CD14-positive monocyte (primary cell): ENCODE measurements at regions not wholly inside any gene's neighbourhood (a gene's known extent, or its start where the extent isn't known, plus 50 kb on each side); places are given as distances from the start of the nearest gene placed in this dataset.

Experiments used
- DNase-seq, 3 donors: peaks; one replicate each; pipeline ENCODE4 v3.0.0-alpha.2; 2011 to 2022
- H2AFZ ChIP-seq: 2 replicates; pipeline ENCODE4 v1.6.0; 2012; ENCODE audit warnings: mild to moderate bottlenecking, low read depth, low read length, inconsistent platforms; ENCODE audit not compliant: insufficient read depth, poor library complexity, severe bottlenecking
- H3K27ac ChIP-seq, 2 donors: 1 replicate in 1 of 2; 2 replicates in 1 of 2; pipeline ENCODE4 v1.5.1; 2012 to 2013; ENCODE audit warnings: low read length in 2 of 2, control low read depth in 1 of 2, inconsistent platforms in 1 of 2, low read depth in 1 of 2, mild to moderate bottlenecking in 1 of 2
- H3K27me3 ChIP-seq, 2 donors: one replicate each; pipeline versions ENCODE4 v1.6.0 to v1.6.1; 2011 to 2013; ENCODE audit warnings: low read length in 2 of 2; ENCODE audit not compliant: control insufficient read depth in 2 of 2, insufficient read depth in 2 of 2
- H3K36me3 ChIP-seq, 2 donors: replicated peaks in 1 of 2; 1 replicate in 1 of 2; 2 replicates in 1 of 2; pipeline versions ENCODE4 v1.5.1 to v1.6.1; 2012 to 2013; ENCODE audit warnings: low read length in 2 of 2, control low read depth in 1 of 2, inconsistent platforms in 1 of 2, mild to moderate bottlenecking in 1 of 2; ENCODE audit not compliant: insufficient read depth in 2 of 2, control insufficient read depth in 1 of 2
- H3K4me1 ChIP-seq, 2 donors: 1 replicate in 1 of 2; 2 replicates in 1 of 2; pipeline versions ENCODE4 v1.5.1 to v1.6.1; 2012 to 2013; ENCODE audit warnings: low read length in 2 of 2, control low read depth in 1 of 2, inconsistent platforms in 1 of 2, mild to moderate bottlenecking in 1 of 2, moderate library complexity in 1 of 2; ENCODE audit not compliant: insufficient read depth in 2 of 2, control insufficient read depth in 1 of 2
- H3K4me2 ChIP-seq: replicated peaks from 2 replicates; pipeline ENCODE3; 2012; ENCODE audit warnings: low read length, moderate library complexity, mild to moderate bottlenecking; ENCODE audit not compliant: poor library complexity, severe bottlenecking; ENCODE audit errors: extremely low read depth
- H3K4me3 ChIP-seq, 3 experiments: fragments of 200-600 bp in 1 of 3; sonication (generic) in 1 of 3; replicated peaks in 1 of 3; 1 replicate in 2 of 3; 2 replicates in 1 of 3; pipeline ENCODE4 v1.5.1; 2011 to 2013; ENCODE audit warnings: low read length in 3 of 3, mild to moderate bottlenecking in 3 of 3, control low read depth in 2 of 3, low read depth in 2 of 3, inconsistent platforms in 1 of 3, moderate library complexity in 1 of 3
- H3K79me2 ChIP-seq: 2 replicates; pipeline ENCODE4 v1.6.0; 2012; ENCODE audit warnings: mild to moderate bottlenecking, control low read depth, inconsistent platforms, low read length, moderate library complexity; ENCODE audit not compliant: insufficient read depth
- H3K9ac ChIP-seq: 2 replicates; pipeline ENCODE4 v1.6.0; 2017; ENCODE audit warnings: low read length, mild to moderate bottlenecking; ENCODE audit not compliant: insufficient read depth, poor library complexity, severe bottlenecking
- H3K9me3 ChIP-seq, 2 donors: replicated peaks in 1 of 2; 1 replicate in 1 of 2; 2 replicates in 1 of 2; pipeline versions ENCODE4 v1.5.1 to v1.6.1; 2012 to 2013; ENCODE audit warnings: low read length in 2 of 2, control low read depth in 1 of 2; ENCODE audit not compliant: control insufficient read depth in 1 of 2, insufficient read depth in 1 of 2
- H4K20me1 ChIP-seq: 2 replicates; pipeline ENCODE4 v1.6.0; 2012; ENCODE audit warnings: mild to moderate bottlenecking, low read length, control low read depth, moderate library complexity; ENCODE audit not compliant: insufficient read depth
- H3K27ac Mint-ChIP-seq, 7 donors: one replicate each; pipeline ENCODE4 v1.8.0; 2020; ENCODE audit warnings: mild to moderate bottlenecking in 7 of 7, mixed read lengths in 7 of 7, moderate library complexity in 6 of 7, inconsistent platforms in 2 of 7
- H3K27me3 Mint-ChIP-seq, 3 donors: one replicate each; pipeline ENCODE4 v1.8.0; 2021 to 2022; ENCODE audit warnings: low read depth in 3 of 3, mild to moderate bottlenecking in 3 of 3, mixed read lengths in 3 of 3, moderate library complexity in 3 of 3, inconsistent platforms in 1 of 3
- H3K36me3 Mint-ChIP-seq, 2 donors: one replicate each; pipeline ENCODE4 v1.8.0; 2020; ENCODE audit warnings: mixed read lengths in 2 of 2, inconsistent platforms in 1 of 2, mild to moderate bottlenecking in 1 of 2
- H3K4me1 Mint-ChIP-seq: one replicate; pipeline ENCODE4 v1.8.0; 2020; ENCODE audit warnings: mild to moderate bottlenecking, mixed read lengths
- H3K4me3 Mint-ChIP-seq, 2 donors: one replicate each; pipeline ENCODE4 v1.8.0; 2020; ENCODE audit warnings: mild to moderate bottlenecking in 2 of 2, mixed read lengths in 2 of 2, moderate library complexity in 1 of 2
- H3K9me3 Mint-ChIP-seq, 7 donors: one replicate each; pipeline ENCODE4 v1.8.0; 2020 to 2022; ENCODE audit warnings: mixed read lengths in 7 of 7, mild to moderate bottlenecking in 6 of 7, moderate library complexity in 6 of 7, inconsistent platforms in 2 of 7
- WGBS: methylation state at CpG from one replicate; pipeline ENCODE4 v1.1.5; 2013; ENCODE audit warnings: missing lambda C conversion rate; ENCODE audit not compliant: insufficient coverage; 5-methylcytosine and 5-hydroxymethylcytosine counted together
- intact Hi-C, 2 donors: fragments of 100-400 bp; cut with micrococcal nuclease; formaldehyde crosslinking; loops; one replicate each; pipeline versions ENCODE4 v1.15.0 to v1.15.1; 2023
- TF ChIP-seq, protein P1 (sequence below): fragments of 200-600 bp; IDR thresholded peaks from one replicate; pipeline ENCODE4 v1.8.0; 2022; ENCODE audit warnings: antibody characterized with exemption, mild to moderate bottlenecking

DNA sequence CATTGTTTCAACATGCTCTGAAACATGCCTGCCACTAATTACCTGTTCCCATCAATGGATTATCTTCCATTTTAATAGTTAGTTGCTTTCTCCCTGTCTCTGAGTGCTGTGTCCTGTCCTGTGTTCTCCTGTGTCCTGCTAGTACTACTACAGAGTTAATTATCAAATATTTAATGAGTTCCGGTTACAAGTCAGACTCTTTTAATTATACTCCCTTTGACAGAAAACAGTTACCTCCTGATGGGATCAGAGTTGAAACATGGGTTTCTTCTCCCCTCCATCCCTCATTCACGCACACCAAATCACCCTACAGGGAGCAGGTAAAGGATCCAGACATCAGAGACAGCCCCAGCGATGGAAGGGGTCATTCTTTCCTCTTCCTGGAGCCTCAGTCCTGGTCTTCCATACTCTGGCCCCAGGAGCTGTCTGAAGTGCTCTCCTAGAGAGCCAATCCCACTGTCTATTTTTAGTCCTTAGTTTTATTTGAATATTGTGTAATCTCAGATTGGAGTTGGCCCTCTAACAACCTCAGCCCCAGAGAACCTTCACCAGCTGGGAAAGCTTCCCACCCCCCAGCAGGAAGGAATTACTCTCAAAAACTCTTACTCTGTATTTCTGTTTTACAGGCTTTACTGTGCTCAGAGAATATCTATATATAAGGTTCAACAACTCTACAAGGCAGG, 137.0 kb upstream of the C2CD4B start:
- Histone ChIP-seq H3K27ac (no peak overlapping the region), H2AFZ (no peak overlapping the region), H3K4me2 (no peak overlapping the region), H4K20me1 (no peaks in the 10 kb centered on the region), H3K36me3 (no peaks in the 10 kb centered on the region), H3K27me3 (peaks cover 0 to 2% of the 10 kb centered on the region in 2 donors), H3K4me3 (no peak overlapping the region), H3K4me1 (no peaks in the 10 kb centered on the region), H3K9me3 (no peaks in the 10 kb centered on the region), H3K9ac (no peak overlapping the region), H3K79me2 (no peaks in the 10 kb centered on the region)
- peak overlapping the region in 1 of 7 donors; percentile 9 for H3K27ac Mint-ChIP-seq
- no peaks in the 10 kb centered on the region for H3K36me3 Mint-ChIP-seq
- H3K27me3 Mint-ChIP-seq: peaks cover 0 to 7% (median 3%) of the 10 kb centered on the region in 3 donors
- intact Hi-C loops: no loop called here
- H3K4me1 Mint-ChIP-seq: peaks cover 5% of the 10 kb centered on the region
- H3K9me3 Mint-ChIP-seq: peaks cover 0 to 3% (median 0%) of the 10 kb centered on the region in 7 donors
- TF ChIP-seq, protein P1, sequence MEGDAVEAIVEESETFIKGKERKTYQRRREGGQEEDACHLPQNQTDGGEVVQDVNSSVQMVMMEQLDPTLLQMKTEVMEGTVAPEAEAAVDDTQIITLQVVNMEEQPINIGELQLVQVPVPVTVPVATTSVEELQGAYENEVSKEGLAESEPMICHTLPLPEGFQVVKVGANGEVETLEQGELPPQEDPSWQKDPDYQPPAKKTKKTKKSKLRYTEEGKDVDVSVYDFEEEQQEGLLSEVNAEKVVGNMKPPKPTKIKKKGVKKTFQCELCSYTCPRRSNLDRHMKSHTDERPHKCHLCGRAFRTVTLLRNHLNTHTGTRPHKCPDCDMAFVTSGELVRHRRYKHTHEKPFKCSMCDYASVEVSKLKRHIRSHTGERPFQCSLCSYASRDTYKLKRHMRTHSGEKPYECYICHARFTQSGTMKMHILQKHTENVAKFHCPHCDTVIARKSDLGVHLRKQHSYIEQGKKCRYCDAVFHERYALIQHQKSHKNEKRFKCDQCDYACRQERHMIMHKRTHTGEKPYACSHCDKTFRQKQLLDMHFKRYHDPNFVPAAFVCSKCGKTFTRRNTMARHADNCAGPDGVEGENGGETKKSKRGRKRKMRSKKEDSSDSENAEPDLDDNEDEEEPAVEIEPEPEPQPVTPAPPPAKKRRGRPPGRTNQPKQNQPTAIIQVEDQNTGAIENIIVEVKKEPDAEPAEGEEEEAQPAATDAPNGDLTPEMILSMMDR: no peak
- 95% methylated on average over 2 of the region's 3 CpGs for WGBS
- DNase-seq: no peak
- H3K4me3 Mint-ChIP-seq: no peak overlapping the region

DNA sequence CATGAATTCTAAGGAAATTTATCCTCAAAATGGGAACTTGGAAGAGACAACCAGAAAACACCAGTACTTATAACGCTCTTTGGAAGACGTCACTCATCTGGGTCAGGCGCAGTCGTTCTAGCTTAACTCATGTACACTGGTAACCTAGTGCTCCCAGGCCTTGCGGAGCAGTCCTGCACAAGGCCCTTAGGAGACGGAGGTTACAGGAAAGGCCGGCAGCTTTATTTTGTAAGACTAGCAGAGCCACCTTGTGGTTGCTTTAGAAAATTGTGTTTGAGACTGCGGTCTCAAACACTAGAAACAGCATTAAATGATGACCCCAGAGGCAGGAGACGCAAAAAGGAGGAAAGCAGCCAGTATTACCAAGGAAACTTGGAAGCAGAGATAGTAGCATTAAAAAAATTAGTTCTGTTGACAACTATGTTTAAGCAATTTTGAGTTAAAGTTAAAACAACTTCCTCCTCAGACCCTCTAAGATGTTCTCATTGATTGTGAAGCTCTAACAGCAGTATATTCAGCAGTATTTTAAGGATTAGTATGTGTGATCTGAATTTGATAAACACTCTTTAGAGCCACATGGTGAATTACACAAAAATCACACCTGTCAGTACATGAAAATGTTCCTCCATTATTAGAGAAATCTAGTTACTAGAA, 141.9 kb upstream of the C2CD4B start:
- TF ChIP-seq, protein P1: peak; percentile 35
- H3K27me3 Mint-ChIP-seq: peaks cover 0 to 11% (median 8%) of the 10 kb centered on the region in 3 donors
- Histone ChIP-seq H3K79me2 (no peaks in the 10 kb centered on the region), H3K36me3 (no peaks in the 10 kb centered on the region), H3K4me1 (no peaks in the 10 kb centered on the region), H3K4me2 (no peak overlapping the region), H3K4me3 (no peak overlapping the region), H3K27me3 (peaks cover 0 to 6% of the 10 kb centered on the region in 2 donors), H3K9me3 (no peaks in the 10 kb centered on the region), H3K27ac (no peak overlapping the region), H4K20me1 (no peaks in the 10 kb centered on the region), H3K9ac (no peak overlapping the region), H2AFZ (peak overlapping the region; percentile 43)
- DNase-seq: peak in 1 of 3 donors; percentile 2
- no peaks in the 10 kb centered on the region for H3K36me3 Mint-ChIP-seq
- WGBS: 33% methylated on average over 6 of the region's 9 CpGs
- H3K9me3 Mint-ChIP-seq: peaks cover 0 to 7% (median 2%) of the 10 kb centered on the region in 7 donors
- H3K4me3 Mint-ChIP-seq: no peak overlapping the region
- H3K27ac Mint-ChIP-seq: no peak overlapping the region
- intact Hi-C loops: no loop called here
- peaks cover 5% of the 10 kb centered on the region for H3K4me1 Mint-ChIP-seq
